ENCODE measurements at regions not wholly inside any gene's neighbourhood (a gene's known extent, or its start where the extent isn't known, plus 50 kb on each side); places are given as distances from the start of the nearest gene placed in this dataset.

- no peak for DNase-seq (ENCODE audit: low read depth)
- no peak for TF ChIP-seq CTCF (IDR thresholded peaks at IDR 0.05; ENCODE audit: low read depth, low read length, missing control alignments)
- H3K4me3 ChIP-seq (ENCODE audit: low read depth, low read length) = no peak overlapping the region
- in situ Hi-C loops (cut with HindIII; ENCODE audit: low sequenced_read_pairs) = no loop called here
These were observed 281.3 kb downstream of the IDS start for GRCh38 chrX:149223854-149224253.

GRCh38 chrX:149222040-149222439, 283.1 kb downstream of the IDS start:
- in situ Hi-C loops (cut with HindIII; ENCODE audit: low sequenced_read_pairs) = no loop called here
- no peak overlapping the region for H3K4me3 ChIP-seq (ENCODE audit: low read depth, low read length)
- DNase-seq (ENCODE audit: low read depth) = no peak
- TF ChIP-seq CTCF (IDR thresholded peaks at IDR 0.05; ENCODE audit: low read depth, low read length, missing control alignments) = no peak

- DNase-seq (ENCODE audit: low read depth) = no peak
- in situ Hi-C loops (cut with HindIII; ENCODE audit: low sequenced_read_pairs) = no loop called here
- H3K4me3 ChIP-seq (ENCODE audit: low read depth, low read length) = no peak overlapping the region
- no peak for TF ChIP-seq CTCF (IDR thresholded peaks at IDR 0.05; ENCODE audit: low read depth, low read length, missing control alignments)
These were observed 283.9 kb downstream of the IDS start for GRCh38 chrX:149221230-149221629.

GRCh38 chrX:149213264-149213663, 291.8 kb downstream of the IDS start:
- no peak overlapping the region for H3K4me3 ChIP-seq (ENCODE audit: low read depth, low read length)
- DNase-seq (ENCODE audit: low read depth) = no peak
- in situ Hi-C loops (cut with HindIII; ENCODE audit: low sequenced_read_pairs) = no loop called here
- no peak for TF ChIP-seq CTCF (IDR thresholded peaks at IDR 0.05; ENCODE audit: low read depth, low read length, missing control alignments)

- in situ Hi-C loops (cut with HindIII; ENCODE audit: low sequenced_read_pairs) = no loop called here
- no peak for TF ChIP-seq CTCF (IDR thresholded peaks at IDR 0.05; ENCODE audit: low read depth, low read length, missing control alignments)
- DNase-seq (ENCODE audit: low read depth) = no peak
- no peak overlapping the region for H3K4me3 ChIP-seq (ENCODE audit: low read depth, low read length)
These were observed 296.8 kb downstream of the IDS start for GRCh38 chrX:149208307-149208706.

- no peak for DNase-seq (ENCODE audit: low read depth)
- TF ChIP-seq CTCF (IDR thresholded peaks at IDR 0.05; ENCODE audit: low read depth, low read length, missing control alignments) = no peak
- in situ Hi-C loops (cut with HindIII; ENCODE audit: low sequenced_read_pairs) = no loop called here
- no peak overlapping the region for H3K4me3 ChIP-seq (ENCODE audit: low read depth, low read length)
These were observed 297.6 kb downstream of the IDS start for GRCh38 chrX:149207518-149207917.

- no peak for TF ChIP-seq CTCF (IDR thresholded peaks at IDR 0.05; ENCODE audit: low read depth, low read length, missing control alignments)
These were observed 299.2 kb downstream of the IDS start for GRCh38 chrX:149205937-149206336.

More at GRCh38 chrX:149205937-149206336, 299.2 kb downstream of the IDS start:
- no peak for DNase-seq (ENCODE audit: low read depth)
- H3K4me3 ChIP-seq (ENCODE audit: low read depth, low read length) = no peak overlapping the region
- in situ Hi-C loops (cut with HindIII; ENCODE audit: low sequenced_read_pairs) = no loop called here
